ENCODE measurements at regions not wholly inside any gene's neighbourhood (a gene's known extent, or its start where the extent isn't known, plus 50 kb on each side); places are given as distances from the start of the nearest gene placed in this dataset.

GRCh38 chr11:80584661-80585060, 1143.8 kb upstream of the TENM4 start:
- TF ChIP-seq CTCF (IDR thresholded peaks at IDR 0.05) (no peak), ZFX (IDR thresholded peaks at IDR 0.05; ENCODE audit: borderline replicate concordance) (no peak)
